Lower leg skin (tissue), 4 donors: ENCODE measurements at regions not wholly inside any gene's neighbourhood (a gene's known extent, or its start where the extent isn't known, plus 50 kb on each side); places are given as distances from the start of the nearest gene placed in this dataset.
"Not testable (repeated sequence)": the region's sequence is repeated elsewhere in the genome, so short reads cannot be mapped to it uniquely, and the experiment has no call there.

Experiments
- DNase-seq, 2 donors: peaks; one replicate each; pipeline ENCODE4 v3.0.0-alpha.2; 2019; ENCODE audit warnings: low spot score in 2 of 2
- H3K4me3 ChIP-seq: fragments of 200-600 bp; sonication (generic); 2 replicates; pipeline ENCODE4 v1.5.1; 2017; ENCODE audit warnings: mild to moderate bottlenecking, low read depth; ENCODE audit not compliant: poor library complexity, severe bottlenecking
- POLR2A ChIP-seq, 2 donors: fragments of 450-650 bp; IDR thresholded peaks; one replicate each; pipeline ENCODE4 v1.6.1; 2016 to 2017; ENCODE audit warnings: antibody characterized with exemption in 2 of 2, mild to moderate bottlenecking in 1 of 2, moderate library complexity in 1 of 2
- WGBS, 2 donors: methylation state at CpG; one replicate each; pipeline ENCODE4 v1.1.5; 2018; 5-methylcytosine and 5-hydroxymethylcytosine counted together
- intact Hi-C: fragments of 100-400 bp; cut with DNase I; formaldehyde crosslinking; loops from one replicate; pipeline ENCODE4 v1.15.0; 2023; ENCODE audit warnings: low total_unique reads
- TF ChIP-seq, protein P1 (sequence below), 3 donors: fragments of 450-650 bp; IDR thresholded peaks; one replicate each; pipeline ENCODE4 v1.5.1; 2016; ENCODE audit warnings: antibody characterized with exemption in 3 of 3, mild to moderate bottlenecking in 3 of 3, moderate library complexity in 2 of 3

DNA sequence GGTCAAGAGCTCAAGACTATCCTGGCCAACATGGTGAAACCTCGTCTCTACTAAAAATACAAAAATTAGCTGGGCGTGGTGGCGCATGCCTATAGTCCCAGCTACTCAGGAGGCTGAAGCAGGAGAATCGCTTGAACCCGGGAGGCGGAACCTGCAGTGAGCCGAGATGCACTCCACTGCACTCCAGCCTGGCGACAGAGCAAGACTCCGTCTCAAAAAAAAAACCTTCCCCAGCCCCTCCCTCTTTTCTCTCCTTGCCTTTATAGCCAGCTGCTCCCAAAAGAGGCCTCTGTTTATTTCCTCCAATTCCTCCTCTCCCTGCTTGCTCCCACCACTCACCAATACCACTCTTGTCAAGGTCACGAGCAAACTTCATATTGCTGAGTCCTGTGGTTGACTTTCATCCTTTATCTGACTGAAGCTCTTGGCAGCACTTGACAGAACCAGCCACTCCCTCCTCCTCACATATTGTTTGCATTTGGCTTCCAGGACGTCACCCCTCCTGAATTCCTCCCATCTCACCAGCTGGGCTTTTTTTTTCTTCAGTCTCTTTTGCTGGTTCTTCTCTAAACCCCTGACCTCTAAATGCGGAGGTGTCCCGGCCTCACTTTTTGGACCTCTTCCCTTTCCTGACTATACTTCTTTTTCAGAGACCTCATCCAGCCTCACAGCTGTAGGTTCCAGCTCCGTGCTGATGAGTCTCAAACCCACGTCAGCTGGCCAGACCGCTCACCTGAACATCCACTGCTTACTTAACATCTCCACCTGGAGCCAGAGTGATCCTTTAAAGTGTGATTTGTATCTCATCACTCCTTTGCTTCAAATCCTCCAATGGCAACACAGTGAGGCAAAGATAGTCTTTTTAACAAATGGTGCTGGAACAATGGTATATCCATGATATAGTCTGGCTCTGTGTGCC, 84.6 kb upstream of the CAB39 start:
- no peak for TF ChIP-seq POLR2A (IDR thresholded peaks at IDR 0.05)
- TF ChIP-seq, protein P1, sequence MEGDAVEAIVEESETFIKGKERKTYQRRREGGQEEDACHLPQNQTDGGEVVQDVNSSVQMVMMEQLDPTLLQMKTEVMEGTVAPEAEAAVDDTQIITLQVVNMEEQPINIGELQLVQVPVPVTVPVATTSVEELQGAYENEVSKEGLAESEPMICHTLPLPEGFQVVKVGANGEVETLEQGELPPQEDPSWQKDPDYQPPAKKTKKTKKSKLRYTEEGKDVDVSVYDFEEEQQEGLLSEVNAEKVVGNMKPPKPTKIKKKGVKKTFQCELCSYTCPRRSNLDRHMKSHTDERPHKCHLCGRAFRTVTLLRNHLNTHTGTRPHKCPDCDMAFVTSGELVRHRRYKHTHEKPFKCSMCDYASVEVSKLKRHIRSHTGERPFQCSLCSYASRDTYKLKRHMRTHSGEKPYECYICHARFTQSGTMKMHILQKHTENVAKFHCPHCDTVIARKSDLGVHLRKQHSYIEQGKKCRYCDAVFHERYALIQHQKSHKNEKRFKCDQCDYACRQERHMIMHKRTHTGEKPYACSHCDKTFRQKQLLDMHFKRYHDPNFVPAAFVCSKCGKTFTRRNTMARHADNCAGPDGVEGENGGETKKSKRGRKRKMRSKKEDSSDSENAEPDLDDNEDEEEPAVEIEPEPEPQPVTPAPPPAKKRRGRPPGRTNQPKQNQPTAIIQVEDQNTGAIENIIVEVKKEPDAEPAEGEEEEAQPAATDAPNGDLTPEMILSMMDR (IDR thresholded peaks at IDR 0.05): no peak
- 52 to 53% methylated on average over 16 of the region's 16 CpGs for WGBS, 2 donors
- intact Hi-C loops: no loop called here
- no peak for DNase-seq
- H3K4me3 ChIP-seq: no peak overlapping the region

DNA sequence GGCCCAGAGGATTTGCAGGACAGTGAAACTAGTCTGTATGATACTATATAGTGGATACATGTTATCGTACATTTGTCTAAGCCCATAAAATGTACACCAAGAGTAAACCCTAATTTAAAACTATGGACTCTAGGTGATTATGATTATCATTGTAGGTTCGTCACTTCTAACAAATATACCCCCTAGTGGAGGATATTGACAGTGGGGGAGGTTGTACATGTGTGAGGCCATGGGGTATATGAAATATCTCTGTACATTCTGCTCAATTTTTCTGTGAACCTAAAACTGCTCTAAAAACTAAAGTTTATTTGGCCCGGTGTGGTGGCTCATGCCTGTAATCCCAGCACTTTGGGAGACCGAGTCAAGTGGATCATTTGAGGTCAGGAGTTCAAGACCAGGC, 81.2 kb upstream of the CAB39 start:
- no peak for DNase-seq
- intact Hi-C loops: no loop called here
- TF ChIP-seq, protein P1 (IDR thresholded peaks at IDR 0.05): no peak
- no peak for TF ChIP-seq POLR2A (IDR thresholded peaks at IDR 0.05)
- no peak overlapping the region for H3K4me3 ChIP-seq
- 96 to 97% methylated on average over 4 of the region's 4 CpGs for WGBS, 2 donors

DNA sequence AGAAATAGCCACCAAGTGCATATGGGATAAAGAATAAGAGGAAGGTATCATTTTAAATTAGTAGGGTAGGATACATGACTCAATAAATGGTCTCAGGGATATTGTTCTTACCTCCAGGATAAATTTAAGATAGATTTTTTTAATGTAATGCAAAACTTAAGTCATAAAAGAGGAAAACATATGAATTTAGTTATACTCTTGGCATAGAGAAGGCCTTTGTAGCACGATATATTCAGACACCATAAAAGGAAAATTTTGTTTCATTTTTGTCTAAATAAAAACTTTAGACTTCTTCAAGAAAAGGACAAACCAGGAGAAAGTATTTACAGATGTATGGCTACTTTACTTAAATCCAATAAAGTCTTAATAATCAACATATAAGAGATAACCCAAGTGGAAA, 78.5 kb upstream of the CAB39 start:
- intact Hi-C loops: no loop called here
- 33 to 45% methylated on average over 1 of the region's 1 CpG for WGBS, 2 donors
- H3K4me3 ChIP-seq: no peak overlapping the region
- TF ChIP-seq, protein P1 (IDR thresholded peaks at IDR 0.05): no peak
- TF ChIP-seq POLR2A (IDR thresholded peaks at IDR 0.05): no peak
- no peak for DNase-seq

DNA sequence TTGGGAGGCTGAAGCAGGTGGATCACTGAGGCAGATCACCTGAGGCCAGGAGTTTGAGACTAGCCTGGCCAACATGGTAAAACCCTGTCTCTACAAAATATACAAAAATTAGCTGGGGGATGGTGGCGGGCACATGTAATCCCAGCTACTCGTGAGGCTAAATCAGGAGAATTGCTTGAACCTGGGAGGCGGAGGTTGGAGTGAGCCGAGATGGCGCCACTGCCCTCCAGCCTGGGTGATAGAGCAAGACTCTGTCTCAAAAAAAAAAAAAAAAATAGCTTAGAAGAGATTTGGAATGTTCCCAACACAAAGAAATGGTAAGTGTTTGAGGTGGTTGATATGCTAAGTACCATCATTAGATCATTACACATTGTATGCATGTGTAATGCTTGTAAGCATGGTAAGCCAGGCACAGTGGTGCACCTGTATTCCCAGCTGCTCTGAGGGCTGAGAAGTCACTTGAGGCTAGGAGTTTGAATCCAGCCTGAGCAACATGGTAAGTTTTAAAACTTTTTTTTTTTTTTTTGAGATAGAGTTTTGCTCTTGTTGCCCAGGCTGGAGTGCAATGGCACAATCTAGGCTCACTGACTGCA, 77.8 kb upstream of the CAB39 start:
- intact Hi-C loops, H3K4me3 ChIP-seq: not testable (repeated sequence)
- DNase-seq: peak in 1 of 2 donors; percentile 50
- WGBS, 2 donors: 92% methylated on average over 5 of the region's 5 CpGs

DNA sequence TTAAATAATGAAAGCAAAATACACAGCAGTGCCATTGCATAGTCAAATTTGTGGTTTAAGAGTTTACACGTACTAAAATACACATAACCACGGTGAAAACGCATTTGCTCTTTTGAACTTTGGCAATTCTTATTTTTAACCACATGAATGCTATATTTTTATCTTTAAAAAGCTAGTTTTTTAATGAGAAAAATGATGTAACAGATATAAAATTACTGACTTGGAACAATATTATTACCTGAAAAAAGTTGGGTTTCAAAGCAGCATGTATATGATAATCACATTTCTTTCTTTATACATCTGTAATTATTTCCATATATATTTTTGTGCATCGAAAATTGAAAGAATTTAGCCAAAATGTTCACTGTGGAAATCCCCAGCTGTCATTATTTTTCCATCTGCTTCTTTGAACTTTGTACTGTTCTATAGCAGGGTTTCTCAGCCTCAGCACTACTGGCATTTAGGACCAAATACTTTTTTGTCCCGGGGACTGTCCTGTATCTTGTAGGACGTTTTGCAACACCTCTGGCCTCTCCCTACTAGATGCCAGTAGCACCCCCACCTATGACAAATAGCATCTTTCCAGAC, 75.9 kb upstream of the CAB39 start:
- 28 to 42% methylated on average over 6 of the region's 6 CpGs for WGBS, 2 donors
- TF ChIP-seq, protein P1 (IDR thresholded peaks at IDR 0.05): no peak
- no peak for TF ChIP-seq POLR2A (IDR thresholded peaks at IDR 0.05)
- intact Hi-C loops: no loop called here
- H3K4me3 ChIP-seq: no peak overlapping the region
- DNase-seq: no peak

DNA sequence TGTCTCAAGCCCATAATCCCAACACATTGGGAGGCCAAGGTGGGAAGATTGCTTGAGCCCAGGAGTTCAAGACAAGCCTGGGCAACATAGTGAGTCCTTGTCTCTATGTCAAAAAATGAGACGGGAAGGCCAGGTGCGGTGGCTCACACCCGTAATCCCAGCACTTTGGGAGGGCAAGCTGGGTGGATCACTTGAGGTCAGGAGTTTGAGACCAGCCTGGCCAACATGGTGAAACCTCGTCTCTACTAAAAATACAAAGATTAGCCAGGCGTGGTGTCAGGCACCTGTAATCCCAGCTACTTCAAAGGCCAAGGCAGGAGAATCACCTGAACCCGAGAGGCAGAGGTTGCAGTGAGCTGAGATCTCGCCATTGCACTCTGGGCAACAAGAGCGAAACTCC, 75.2 kb upstream of the CAB39 start:
- 81 to 87% methylated on average over 8 of the region's 8 CpGs for WGBS, 2 donors
- intact Hi-C loops, H3K4me3 ChIP-seq: not testable (repeated sequence)
- DNase-seq: peak in 1 of 2 donors; percentile 70
